Adrenal gland (tissue), 9 donors: ENCODE measurements at regions not wholly inside any gene's neighbourhood (a gene's known extent, or its start where the extent isn't known, plus 50 kb on each side); places are given as distances from the start of the nearest gene placed in this dataset.

Experiments used
- DNase-seq, 7 donors: peaks; one replicate each; pipeline ENCODE4 v3.0.0-alpha.2; 2019 to 2020
- H3K27ac ChIP-seq, 5 donors: fragments of 200-600 bp; sonication (generic) in 4 of 5; 1 replicate in 3 of 5; 2 replicates in 2 of 5; pipeline versions ENCODE4 v1.5.1 to v1.8.0; 2016 to 2020; ENCODE audit warnings: mild to moderate bottlenecking in 1 of 5
- H3K27me3 ChIP-seq: fragments of 200-600 bp; 2 replicates; pipeline ENCODE4 v1.8.0; 2021
- H3K36me3 ChIP-seq, 2 donors: fragments of 200-600 bp; replicated peaks in 1 of 2; 1 replicate in 1 of 2; 2 replicates in 1 of 2; pipeline versions ENCODE4 v1.5.1 to v1.8.0; 2018 to 2022
- H3K4me1 ChIP-seq, 2 donors: fragments of 200-600 bp; replicated peaks in 1 of 2; 1 replicate in 1 of 2; 2 replicates in 1 of 2; pipeline versions ENCODE4 v1.5.1 to v1.8.0; 2018 to 2021
- H3K4me3 ChIP-seq, 4 donors: fragments of 200-600 bp; sonication (generic) in 3 of 4; one replicate each; pipeline ENCODE4 v1.5.1; 2016 to 2018
- H3K9me3 ChIP-seq, 3 donors: fragments of 200-600 bp; sonication (generic) in 1 of 3; replicated peaks in 1 of 3; 1 replicate in 2 of 3; 2 replicates in 1 of 3; pipeline versions ENCODE4 v1.5.1 to v1.8.0; 2016 to 2021
- POLR2A ChIP-seq, 2 donors: fragments of 450-650 bp; IDR thresholded peaks; one replicate each; pipeline ENCODE4 v1.6.1; 2017; ENCODE audit warnings: antibody characterized with exemption in 2 of 2, mild to moderate bottlenecking in 2 of 2, moderate library complexity in 1 of 2
- WGBS, 4 donors: extraction: QIAGEN DNeasy Blood & Tissue Kit in 2 of 4; methylation state at CpG; one replicate each; pipeline versions ENCODE4 v1.1.5 to v1.1.7; 2013 to 2017; 5-methylcytosine and 5-hydroxymethylcytosine counted together
- intact Hi-C, 2 donors: fragments of 100-400 bp; cut with DNase I; formaldehyde crosslinking; loops; one replicate each; pipeline versions ENCODE4 v1.14.1 to v1.15.0; 2022 to 2023
- TF ChIP-seq, protein P1 (sequence below), 6 experiments: fragments of 450-650 bp in 4 of 6; fragments of 200-600 bp in 2 of 6; sonication (generic) in 1 of 6; IDR thresholded peaks; 1 replicate in 5 of 6; 2 replicates in 1 of 6; pipeline versions ENCODE4 v1.5.1 to v1.8.0; 2016 to 2021; ENCODE audit warnings: antibody characterized with exemption in 6 of 6, mild to moderate bottlenecking in 2 of 6, moderate library complexity in 1 of 6
- donor health status: healthy with polysubstance abuse.
- donor health status: Bipolar disorder and iron deficiency.
- donor health status: DM: yes; HTN: yes; CAD: no.
- donor health status: DM: no; HTN: no; CAD: no.
- donor health status: DM: no; HTN: no; CAD: no.

DNA sequence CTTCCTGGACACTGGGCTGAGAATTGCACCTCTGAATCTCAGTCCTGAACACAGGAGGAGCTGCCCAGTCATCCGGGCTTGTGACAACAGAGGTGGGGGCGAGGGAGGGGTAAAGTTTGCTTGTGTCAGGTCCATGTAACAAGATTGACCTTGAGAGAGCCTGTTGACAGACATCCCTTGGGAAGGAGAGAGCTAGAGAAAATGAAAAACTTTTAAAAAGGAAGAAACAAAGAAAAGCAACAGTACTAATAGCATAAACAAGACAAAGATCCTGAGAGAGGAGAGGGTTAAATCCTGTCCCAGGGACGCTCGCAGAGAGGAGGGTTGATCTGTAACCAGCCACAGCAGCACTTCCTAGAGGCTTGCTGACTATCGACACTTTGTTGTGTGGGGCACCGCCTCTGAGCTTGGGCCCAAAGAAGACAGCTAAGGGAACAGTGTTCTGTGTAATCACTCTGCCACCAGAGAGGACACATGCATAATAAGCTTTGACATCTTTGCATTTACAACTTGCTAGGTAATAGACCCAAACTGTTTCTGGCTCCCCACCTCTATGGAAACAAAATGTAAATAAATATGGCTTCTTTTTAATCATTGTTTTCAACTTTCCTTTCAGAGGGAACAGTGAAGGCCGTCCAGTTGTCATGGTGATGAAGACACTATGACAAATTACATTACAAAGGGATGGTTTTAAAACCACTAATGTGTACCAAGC is 363.7 kb downstream of the CSNK1G3 start:
- Histone ChIP-seq H3K36me3 (no peaks in the 10 kb centered on the region), H3K4me1 (peaks cover 0 to 13% of the 10 kb centered on the region in 2 donors), H3K27ac (no peak overlapping the region), H3K4me3 (no peak overlapping the region), H3K9me3 (no peaks in the 10 kb centered on the region), H3K27me3 (no peaks in the 10 kb centered on the region)
- intact Hi-C loops: no loop called here
- 23 to 37% (median 34%) methylated on average over 7 of the region's 7 CpGs for WGBS, 4 donors
- TF ChIP-seq, protein P1, sequence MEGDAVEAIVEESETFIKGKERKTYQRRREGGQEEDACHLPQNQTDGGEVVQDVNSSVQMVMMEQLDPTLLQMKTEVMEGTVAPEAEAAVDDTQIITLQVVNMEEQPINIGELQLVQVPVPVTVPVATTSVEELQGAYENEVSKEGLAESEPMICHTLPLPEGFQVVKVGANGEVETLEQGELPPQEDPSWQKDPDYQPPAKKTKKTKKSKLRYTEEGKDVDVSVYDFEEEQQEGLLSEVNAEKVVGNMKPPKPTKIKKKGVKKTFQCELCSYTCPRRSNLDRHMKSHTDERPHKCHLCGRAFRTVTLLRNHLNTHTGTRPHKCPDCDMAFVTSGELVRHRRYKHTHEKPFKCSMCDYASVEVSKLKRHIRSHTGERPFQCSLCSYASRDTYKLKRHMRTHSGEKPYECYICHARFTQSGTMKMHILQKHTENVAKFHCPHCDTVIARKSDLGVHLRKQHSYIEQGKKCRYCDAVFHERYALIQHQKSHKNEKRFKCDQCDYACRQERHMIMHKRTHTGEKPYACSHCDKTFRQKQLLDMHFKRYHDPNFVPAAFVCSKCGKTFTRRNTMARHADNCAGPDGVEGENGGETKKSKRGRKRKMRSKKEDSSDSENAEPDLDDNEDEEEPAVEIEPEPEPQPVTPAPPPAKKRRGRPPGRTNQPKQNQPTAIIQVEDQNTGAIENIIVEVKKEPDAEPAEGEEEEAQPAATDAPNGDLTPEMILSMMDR (IDR thresholded peaks at IDR 0.05): no peak
- TF ChIP-seq POLR2A (IDR thresholded peaks at IDR 0.05): no peak
- DNase-seq: no peak

DNA sequence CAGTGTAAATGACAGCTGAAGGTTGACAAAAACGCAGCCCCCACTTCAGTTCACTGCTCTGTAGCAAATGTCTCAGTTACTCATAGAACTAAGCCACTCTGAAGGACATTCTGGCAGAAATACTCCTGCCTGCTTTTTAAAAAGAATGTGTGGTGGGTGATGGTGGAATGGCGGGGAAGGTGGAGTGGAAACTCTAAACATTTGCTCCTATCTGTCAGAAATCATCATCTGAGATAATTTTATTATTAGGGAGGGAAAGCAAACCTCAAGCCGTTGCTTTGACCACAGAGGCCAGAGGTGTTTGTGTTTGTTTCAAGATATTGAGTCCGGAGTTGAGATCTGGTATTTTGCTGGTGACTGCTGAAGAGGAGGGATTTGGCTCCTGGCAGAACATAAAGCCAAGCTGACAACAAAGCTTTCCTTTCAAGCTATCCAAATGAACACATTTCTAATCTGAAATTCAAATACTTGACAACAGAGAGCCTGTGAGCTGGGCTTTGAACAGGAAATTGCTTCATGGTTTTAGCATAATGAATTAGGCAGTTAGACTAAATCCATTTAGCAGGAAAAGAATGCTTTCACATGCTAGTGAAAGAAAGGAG is 362.7 kb downstream of the CSNK1G3 start:
- WGBS, 4 donors: 48 to 66% (median 54%) methylated on average over 4 of the region's 4 CpGs

DNA sequence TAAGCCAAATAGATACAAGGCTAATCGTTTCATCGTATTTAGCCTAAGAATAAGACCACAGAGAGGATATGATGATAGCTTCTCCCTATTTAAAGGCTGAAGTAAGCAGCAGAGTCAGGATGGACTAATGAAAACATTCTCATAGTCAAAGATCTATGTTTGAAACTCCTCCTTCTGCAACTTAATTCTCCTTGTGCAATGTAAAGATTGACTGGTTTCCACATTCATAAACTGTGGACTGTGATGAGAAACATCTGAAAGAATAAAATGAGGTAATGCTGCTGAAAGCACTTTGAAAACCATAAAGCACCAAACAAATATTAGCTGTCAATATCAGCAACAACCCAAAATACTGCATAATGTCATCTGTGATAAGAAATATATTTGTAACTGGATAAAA is 361.9 kb downstream of the CSNK1G3 start:
- intact Hi-C loops: no loop called here
- H3K4me3 ChIP-seq: no peak overlapping the region
- 66 to 79% (median 70%) methylated on average over 2 of the region's 2 CpGs for WGBS, 4 donors
- no peaks in the 10 kb centered on the region for H3K27me3 ChIP-seq
- no peak overlapping the region for H3K27ac ChIP-seq
- no peak for DNase-seq
- peaks cover 0 to 13% of the 10 kb centered on the region in 2 donors for H3K4me1 ChIP-seq
- no peaks in the 10 kb centered on the region for H3K36me3 ChIP-seq
- TF ChIP-seq POLR2A (IDR thresholded peaks at IDR 0.05): no peak
- TF ChIP-seq, protein P1 (IDR thresholded peaks at IDR 0.05): no peak
- H3K9me3 ChIP-seq: no peaks in the 10 kb centered on the region

More for the DNA sequence above, 362.7 kb downstream of the CSNK1G3 start:
- no peaks in the 10 kb centered on the region for H3K36me3 ChIP-seq
- peaks cover 0 to 13% of the 10 kb centered on the region in 2 donors for H3K4me1 ChIP-seq
- TF ChIP-seq, protein P1 (IDR thresholded peaks at IDR 0.05): no peak
- TF ChIP-seq POLR2A (IDR thresholded peaks at IDR 0.05): no peak
- H3K27me3 ChIP-seq: no peaks in the 10 kb centered on the region
- intact Hi-C loops: no loop called here
- no peak overlapping the region for H3K27ac ChIP-seq
- DNase-seq: no peak
- H3K4me3 ChIP-seq: no peak overlapping the region
- no peaks in the 10 kb centered on the region for H3K9me3 ChIP-seq

DNA sequence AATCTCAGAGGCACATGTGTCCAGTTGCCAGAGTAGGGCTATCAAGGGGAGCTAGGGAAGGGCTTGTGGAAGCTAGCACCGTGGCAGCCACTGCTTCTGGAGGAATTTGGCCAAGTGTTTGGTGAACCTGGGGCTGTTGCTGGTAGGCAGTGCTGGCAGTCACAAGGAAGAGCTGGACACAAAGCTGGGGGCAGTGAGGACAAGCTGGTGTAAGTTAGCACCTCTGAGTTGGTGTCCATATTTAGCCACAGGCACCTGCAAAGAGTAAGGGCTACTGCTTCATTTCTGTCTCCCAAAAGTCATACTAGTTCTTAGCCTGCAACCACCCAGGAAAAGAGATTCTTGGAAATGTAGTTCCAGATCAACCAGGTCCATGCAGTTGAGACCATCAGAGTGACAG is 359.4 kb downstream of the CSNK1G3 start:
- no peaks in the 10 kb centered on the region for H3K27me3 ChIP-seq
- H3K4me3 ChIP-seq: no peak overlapping the region
- H3K36me3 ChIP-seq: no peaks in the 10 kb centered on the region
- intact Hi-C loops: no loop called here
- DNase-seq: no peak
- H3K27ac ChIP-seq: no peak overlapping the region
- WGBS, 4 donors: 80 to 94% (median 88%) methylated on average over 1 of the region's 1 CpG
- no peak for TF ChIP-seq POLR2A (IDR thresholded peaks at IDR 0.05)
- TF ChIP-seq, protein P1 (IDR thresholded peaks at IDR 0.05): no peak
- H3K9me3 ChIP-seq: no peaks in the 10 kb centered on the region
- peaks cover 0 to 13% of the 10 kb centered on the region in 2 donors for H3K4me1 ChIP-seq
